ENCODE measurements at regions not wholly inside any gene's neighbourhood (a gene's known extent, or its start where the extent isn't known, plus 50 kb on each side); places are given as distances from the start of the nearest gene placed in this dataset.

GRCh38 chr1:55600242-55600641, 385.1 kb upstream of the USP24 start:
- TF ChIP-seq CTCF (conservative IDR thresholded peaks at IDR 0.05; ENCODE audit: low read length) (no peak), EZH2phosphoT487 (IDR thresholded peaks at IDR 0.05; ENCODE audit: borderline replicate concordance, low read depth, low read length) (no peak)
- intact Hi-C loops (cut with micrococcal nuclease; ENCODE audit: unreplicated experiment) = no loop called here
- H3K36me3 ChIP-seq (ENCODE audit: insufficient read depth, low read length) = no peaks in the 10 kb centered on the region
- no peak for DNase-seq (ENCODE audit: low spot score)
- H4K20me1 ChIP-seq (ENCODE audit: insufficient read depth, low read length) = no peaks in the 10 kb centered on the region
- H3K4me2 ChIP-seq (ENCODE audit: low read length) = no peak overlapping the region
- no TSS peak for BruUV-seq (replicated peaks)
- H3K9me3 ChIP-seq (ENCODE audit: low read length) = no peaks in the 10 kb centered on the region
- H3K9me2 ChIP-seq (ENCODE audit: insufficient read depth, low read length) = no peaks in the 10 kb centered on the region
- H2AFZ ChIP-seq (ENCODE audit: low read length) = no peak overlapping the region
- H3K4me1 ChIP-seq (ENCODE audit: insufficient read depth, low read length, poor library complexity, severe bottlenecking) = no peaks in the 10 kb centered on the region
- POLR2A ChIA-PET = no interaction called here
- H3K27ac ChIP-seq (ENCODE audit: low read depth, low read length, poor library complexity, severe bottlenecking) = no peak overlapping the region
- H3K4me3 ChIP-seq (ENCODE audit: low read depth, low read length, poor library complexity, severe bottlenecking) = no peak overlapping the region
- CTCF ChIA-PET (ENCODE audit: unreplicated experiment) = no interaction called here
- H3K79me2 ChIP-seq (ENCODE audit: insufficient read depth, low read depth, low read length) = no peaks in the 10 kb centered on the region

GRCh38 chr1:55597910-55598309, 382.7 kb upstream of the USP24 start:
- no peak overlapping the region for H2AFZ ChIP-seq (ENCODE audit: low read length)
- H3K4me1 ChIP-seq (ENCODE audit: insufficient read depth, low read length, poor library complexity, severe bottlenecking) = no peaks in the 10 kb centered on the region
- intact Hi-C loops (cut with micrococcal nuclease; ENCODE audit: unreplicated experiment) = no loop called here
- ChIA-PET POLR2A (no interaction called here), CTCF (ENCODE audit: unreplicated experiment) (no interaction called here)
- H3K4me2 ChIP-seq (ENCODE audit: low read length) = no peak overlapping the region
- H3K9me2 ChIP-seq (ENCODE audit: insufficient read depth, low read length) = no peaks in the 10 kb centered on the region
- no peak for TF ChIP-seq CTCF (conservative IDR thresholded peaks at IDR 0.05; ENCODE audit: low read length)
- TF ChIP-seq EZH2phosphoT487 (IDR thresholded peaks at IDR 0.05; ENCODE audit: borderline replicate concordance, low read depth, low read length) = no peak
- no peaks in the 10 kb centered on the region for H4K20me1 ChIP-seq (ENCODE audit: insufficient read depth, low read length)
- H3K4me3 ChIP-seq (ENCODE audit: low read depth, low read length, poor library complexity, severe bottlenecking) = no peak overlapping the region
- BruUV-seq (replicated peaks) = no TSS peak
- no peak overlapping the region for H3K27ac ChIP-seq (ENCODE audit: low read depth, low read length, poor library complexity, severe bottlenecking)
- H3K79me2 ChIP-seq (ENCODE audit: insufficient read depth, low read depth, low read length) = no peaks in the 10 kb centered on the region
- DNase-seq (ENCODE audit: low spot score) = no peak
- H3K9me3 ChIP-seq (ENCODE audit: low read length) = no peaks in the 10 kb centered on the region
- no peaks in the 10 kb centered on the region for H3K36me3 ChIP-seq (ENCODE audit: insufficient read depth, low read length)

GRCh38 chr1:55594701-55595100, 379.5 kb upstream of the USP24 start:
- H4K20me1 ChIP-seq (ENCODE audit: insufficient read depth, low read length) = no peaks in the 10 kb centered on the region
- TF ChIP-seq CTCF (conservative IDR thresholded peaks at IDR 0.05; ENCODE audit: low read length) (no peak), EZH2phosphoT487 (IDR thresholded peaks at IDR 0.05; ENCODE audit: borderline replicate concordance, low read depth, low read length) (no peak)
- H3K4me1 ChIP-seq (ENCODE audit: insufficient read depth, low read length, poor library complexity, severe bottlenecking) = no peaks in the 10 kb centered on the region
- intact Hi-C loops (cut with micrococcal nuclease; ENCODE audit: unreplicated experiment) = no loop called here
- H3K27ac ChIP-seq (ENCODE audit: low read depth, low read length, poor library complexity, severe bottlenecking) = no peak overlapping the region
- H2AFZ ChIP-seq (ENCODE audit: low read length) = no peak overlapping the region
- no peaks in the 10 kb centered on the region for H3K36me3 ChIP-seq (ENCODE audit: insufficient read depth, low read length)
- ChIA-PET CTCF (ENCODE audit: unreplicated experiment) (no interaction called here), POLR2A (no interaction called here)
- no peak overlapping the region for H3K4me2 ChIP-seq (ENCODE audit: low read length)
- no peaks in the 10 kb centered on the region for H3K9me3 ChIP-seq (ENCODE audit: low read length)
- no peak overlapping the region for H3K4me3 ChIP-seq (ENCODE audit: low read depth, low read length, poor library complexity, severe bottlenecking)
- no peak for DNase-seq (ENCODE audit: low spot score)
- no peaks in the 10 kb centered on the region for H3K79me2 ChIP-seq (ENCODE audit: insufficient read depth, low read depth, low read length)
- no TSS peak for BruUV-seq (replicated peaks)
- no peaks in the 10 kb centered on the region for H3K9me2 ChIP-seq (ENCODE audit: insufficient read depth, low read length)
